Mesenchymal stem cell (in vitro differentiated cells and primary cell): ENCODE measurements at regions not wholly inside any gene's neighbourhood (a gene's known extent, or its start where the extent isn't known, plus 50 kb on each side); places are given as distances from the start of the nearest gene placed in this dataset.
"Not testable (repeated sequence)": the region's sequence is repeated elsewhere in the genome, so short reads cannot be mapped to it uniquely, and the experiment has no call there.

Experiments used
- DNase-seq: peaks from one replicate; pipeline ENCODE4 v3.0.0-alpha.2; 2013
- H2AFZ ChIP-seq: one replicate; pipeline ENCODE4 v1.6.1; 2013; ENCODE audit warnings: low read depth, mild to moderate bottlenecking, control low read depth, inconsistent platforms, low read length, moderate library complexity
- H2AK5ac ChIP-seq: 2 replicates; pipeline ENCODE4 v1.6.1; 2013; ENCODE audit warnings: low read length, moderate library complexity, mild to moderate bottlenecking, inconsistent platforms; ENCODE audit not compliant: severe bottlenecking
- H2BK120ac ChIP-seq: one replicate; pipeline ENCODE4 v1.6.1; 2013; ENCODE audit warnings: low read depth, mild to moderate bottlenecking, inconsistent platforms, low read length, moderate library complexity
- H2BK12ac ChIP-seq, 2 experiments: one replicate each; pipeline ENCODE4 v1.6.1; 2013; ENCODE audit warnings: inconsistent platforms in 2 of 2, low read length in 2 of 2, mild to moderate bottlenecking in 2 of 2, moderate library complexity in 2 of 2, control low read depth in 1 of 2
- H2BK15ac ChIP-seq: one replicate; pipeline ENCODE4 v1.6.1; 2013; ENCODE audit warnings: mild to moderate bottlenecking, low read depth, inconsistent platforms; ENCODE audit not compliant: poor library complexity, severe bottlenecking
- H2BK5ac ChIP-seq: 2 replicates; pipeline ENCODE4 v1.6.1; 2013; ENCODE audit warnings: low read depth, mild to moderate bottlenecking, low read length, control low read depth, inconsistent platforms; ENCODE audit not compliant: poor library complexity, severe bottlenecking
- H3K14ac ChIP-seq, 2 experiments: one replicate each; pipeline ENCODE4 v1.6.1; 2013; ENCODE audit warnings: inconsistent platforms in 2 of 2, low read length in 2 of 2, control low read depth in 1 of 2, mild to moderate bottlenecking in 1 of 2, moderate library complexity in 1 of 2
- H3K18ac ChIP-seq, 2 experiments: one replicate each; pipeline ENCODE4 v1.6.1; 2013; ENCODE audit warnings: inconsistent platforms in 2 of 2, low read length in 2 of 2, control low read depth in 1 of 2, low read depth in 1 of 2, mild to moderate bottlenecking in 1 of 2
- H3K23ac ChIP-seq, 2 experiments: one replicate each; pipeline ENCODE4 v1.6.1; 2013; ENCODE audit warnings: inconsistent platforms in 2 of 2, low read length in 2 of 2, mild to moderate bottlenecking in 2 of 2, moderate library complexity in 2 of 2, control low read depth in 1 of 2
- H3K27ac ChIP-seq: 2 replicates; pipeline ENCODE4 v1.5.1; 2013; ENCODE audit warnings: mild to moderate bottlenecking, moderate library complexity, low read length, control low read depth, inconsistent platforms; ENCODE audit not compliant: poor library complexity, severe bottlenecking
- H3K27me3 ChIP-seq, 2 experiments: 2 replicates each; pipeline versions ENCODE4 v1.6.1 to v1.7.0; 2013; ENCODE audit warnings: low read length in 2 of 2, mild to moderate bottlenecking in 2 of 2, moderate library complexity in 2 of 2, control low read depth in 1 of 2, inconsistent platforms in 1 of 2; ENCODE audit not compliant: control insufficient read depth in 1 of 2, insufficient read depth in 1 of 2
- H3K36me3 ChIP-seq, 2 experiments: 2 replicates each; pipeline versions ENCODE4 v1.6.1 to v1.7.0; 2013; ENCODE audit warnings: low read length in 2 of 2, control low read depth in 1 of 2, inconsistent platforms in 1 of 2, low read depth in 1 of 2, mild to moderate bottlenecking in 1 of 2; ENCODE audit not compliant: insufficient read depth in 2 of 2, control insufficient read depth in 1 of 2
- H3K4ac ChIP-seq, 2 experiments: one replicate each; pipeline ENCODE4 v1.6.1; 2013; ENCODE audit warnings: inconsistent platforms in 2 of 2, low read length in 2 of 2, mild to moderate bottlenecking in 2 of 2, moderate library complexity in 2 of 2, control low read depth in 1 of 2, low read depth in 1 of 2
- H3K4me1 ChIP-seq: 2 replicates; pipeline ENCODE4 v1.6.1; 2013; ENCODE audit warnings: low read depth, low read length, control low read depth; ENCODE audit not compliant: control insufficient read depth, insufficient read depth
- H3K4me2 ChIP-seq: 2 replicates; pipeline ENCODE4 v1.6.1; 2013; ENCODE audit warnings: low read length, mild to moderate bottlenecking, inconsistent platforms; ENCODE audit not compliant: poor library complexity, severe bottlenecking
- H3K4me3 ChIP-seq, 2 experiments: 2 replicates each; pipeline versions ENCODE4 v1.5.1 to v1.7.0; 2013; ENCODE audit warnings: low read length in 2 of 2, mild to moderate bottlenecking in 2 of 2, control low read depth in 1 of 2, low read depth in 1 of 2; ENCODE audit not compliant: insufficient read depth in 1 of 2
- H3K79me1 ChIP-seq: replicated peaks from 2 replicates; pipeline ENCODE4 v1.6.1; 2013; ENCODE audit warnings: mild to moderate bottlenecking, control low read depth, low read length, inconsistent platforms; ENCODE audit not compliant: poor library complexity, severe bottlenecking
- H3K9ac ChIP-seq: 2 replicates; pipeline ENCODE4 v1.7.0; 2013; ENCODE audit warnings: mild to moderate bottlenecking, low read length, moderate library complexity
- H3K9me3 ChIP-seq: 2 replicates; pipeline ENCODE4 v1.7.0; 2013; ENCODE audit warnings: mild to moderate bottlenecking, low read length; ENCODE audit not compliant: control insufficient read depth
- H4K8ac ChIP-seq: one replicate; pipeline ENCODE4 v1.6.1; 2013; ENCODE audit warnings: inconsistent platforms, mild to moderate bottlenecking, low read length, moderate library complexity
- H4K91ac ChIP-seq: one replicate; pipeline ENCODE4 v1.6.1; 2013; ENCODE audit warnings: mild to moderate bottlenecking, low read length, inconsistent platforms
- WGBS: methylation state at CpG from one replicate; pipeline ENCODE4 v1.1.7; 2013; ENCODE audit warnings: mixed read lengths; 5-methylcytosine and 5-hydroxymethylcytosine counted together

DNA sequence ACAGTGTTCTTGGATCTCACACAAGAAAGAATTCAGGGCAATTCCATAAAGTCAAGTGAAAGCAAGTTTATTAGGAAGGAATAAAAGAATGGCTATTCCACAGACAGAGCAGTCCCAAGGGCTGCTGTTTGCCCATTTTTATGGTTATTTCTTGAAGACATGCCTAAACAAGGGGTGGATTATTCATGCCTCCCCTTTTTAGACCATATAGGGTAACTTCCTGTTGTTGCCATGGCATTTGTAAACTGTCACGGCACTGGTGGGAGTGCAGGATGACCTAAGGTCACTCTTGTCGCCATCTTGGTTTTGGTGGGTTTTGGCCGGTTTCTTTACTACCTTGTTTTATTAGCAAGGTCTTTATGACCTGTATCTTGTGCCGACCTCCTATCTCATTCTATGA is 219.6 kb downstream of the RAB11FIP4 start:
- not testable (repeated sequence) for H2BK12ac ChIP-seq, H2BK120ac ChIP-seq, H3K14ac ChIP-seq, H3K4me1 ChIP-seq, H4K8ac ChIP-seq, H2BK5ac ChIP-seq, H3K4me2 ChIP-seq, H3K27me3 ChIP-seq, H3K4me3 ChIP-seq, H3K4ac ChIP-seq, DNase-seq, H2BK15ac ChIP-seq, H2AK5ac ChIP-seq, H3K9me3 ChIP-seq, H4K91ac ChIP-seq, H3K79me1 ChIP-seq, H3K18ac ChIP-seq, H3K27ac ChIP-seq, H3K9ac ChIP-seq, H2AFZ ChIP-seq, H3K23ac ChIP-seq
- H3K36me3 ChIP-seq: peaks cover 0 to 19% of the 10 kb centered on the region in 2 experiments
- 86% methylated on average over 4 of the region's 4 CpGs for WGBS

DNA sequence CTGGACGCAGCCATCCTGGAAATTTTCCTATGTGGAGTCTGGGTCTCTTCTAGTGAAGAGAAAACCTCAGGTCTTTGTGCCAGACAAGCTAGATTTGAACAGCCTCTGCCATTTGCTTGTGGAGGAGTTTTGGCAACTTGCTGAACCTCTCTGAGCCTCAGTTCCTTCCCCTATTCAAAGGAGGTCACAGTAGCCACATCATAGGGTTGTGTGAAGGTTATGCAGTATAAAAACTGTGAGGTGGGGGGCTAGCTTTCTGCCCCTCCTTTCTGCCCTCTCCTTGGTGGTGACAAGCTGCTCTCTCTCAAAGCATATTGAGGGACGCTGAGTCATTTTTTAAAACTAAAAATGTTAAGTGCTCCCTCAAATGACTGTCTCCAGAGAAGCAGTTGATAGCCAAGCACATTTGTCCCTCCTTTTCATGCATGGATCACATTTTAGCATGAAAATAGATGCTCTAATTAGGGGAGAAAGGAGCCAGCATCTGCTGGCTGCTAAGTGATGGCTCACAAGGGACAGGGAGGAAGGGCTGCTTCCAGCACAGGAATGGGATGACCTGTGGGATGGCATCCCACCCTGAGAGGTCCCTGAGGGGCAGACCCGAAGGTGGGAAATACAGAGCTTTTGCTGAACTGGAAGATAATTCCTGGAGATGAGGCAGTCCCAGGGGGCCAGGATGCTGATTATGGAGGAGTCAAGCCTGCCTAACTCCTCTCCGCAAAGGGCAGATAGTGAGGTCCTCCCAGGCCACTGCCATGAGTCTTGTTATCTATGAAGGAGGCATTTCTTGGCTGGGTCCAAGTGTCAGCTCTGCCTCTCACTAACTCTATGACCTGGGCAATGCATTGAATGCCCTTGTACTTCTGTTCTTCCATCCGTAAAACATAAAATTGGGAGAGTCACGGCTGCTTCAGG is 218.8 kb downstream of the RAB11FIP4 start:
- Histone ChIP-seq H3K4me2 (no peak overlapping the region), H3K14ac (no peak overlapping the region), H4K91ac (no peak overlapping the region), H3K18ac (no peak overlapping the region), H2BK120ac (no peak overlapping the region), H3K9ac (no peak overlapping the region), H3K79me1 (no peaks in the 10 kb centered on the region), H2BK5ac (no peak overlapping the region), H3K27ac (no peak overlapping the region), H2AFZ (no peak overlapping the region), H3K9me3 (no peaks in the 10 kb centered on the region), H3K23ac (no peak overlapping the region), H3K4ac (no peak overlapping the region), H2AK5ac (no peak overlapping the region), H3K4me3 (no peak overlapping the region), H3K4me1 (no peaks in the 10 kb centered on the region), H2BK12ac (no peak overlapping the region), H2BK15ac (no peak overlapping the region), H4K8ac (no peak overlapping the region), H3K27me3 (no peaks in the 10 kb centered on the region), H3K36me3 (peaks cover 0 to 19% of the 10 kb centered on the region in 2 experiments)
- 76% methylated on average over 6 of the region's 6 CpGs for WGBS
- no peak for DNase-seq

DNA sequence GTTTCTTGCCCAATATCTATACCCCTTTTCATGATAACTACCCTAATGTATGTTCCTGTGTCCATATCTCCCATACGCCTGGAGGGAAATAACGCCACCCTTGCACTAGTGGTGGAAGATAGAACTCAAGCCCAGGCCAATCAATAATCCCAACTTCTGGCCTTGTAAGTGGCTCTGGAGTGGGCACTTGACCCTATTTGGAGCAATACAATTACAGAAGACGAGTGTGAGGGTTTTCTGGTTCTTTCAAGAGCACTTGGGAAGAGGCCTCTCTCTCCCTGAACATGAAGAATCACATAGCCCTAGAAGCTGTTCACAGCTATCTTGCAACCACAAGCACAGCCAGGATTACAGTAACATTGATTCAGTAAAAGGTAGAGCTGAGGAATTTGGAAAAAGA is 217.9 kb downstream of the RAB11FIP4 start:
- H3K79me1 ChIP-seq: no peaks in the 10 kb centered on the region
- no peak overlapping the region for H2AFZ ChIP-seq
- no peak overlapping the region for H2AK5ac ChIP-seq
- no peak overlapping the region for H2BK120ac ChIP-seq
- H3K27me3 ChIP-seq: no peaks in the 10 kb centered on the region
- no peak overlapping the region for H3K18ac ChIP-seq
- H3K14ac ChIP-seq: no peak overlapping the region
- H2BK5ac ChIP-seq: no peak overlapping the region
- H3K4me3 ChIP-seq: no peak overlapping the region
- WGBS: 68% methylated on average over 3 of the region's 3 CpGs
- no peak overlapping the region for H4K91ac ChIP-seq
- no peak overlapping the region for H4K8ac ChIP-seq
- no peak overlapping the region for H3K4ac ChIP-seq
- H3K9me3 ChIP-seq: no peaks in the 10 kb centered on the region
- H2BK12ac ChIP-seq: no peak overlapping the region
- H3K27ac ChIP-seq: no peak overlapping the region
- peaks cover 0 to 18% of the 10 kb centered on the region in 2 experiments for H3K36me3 ChIP-seq
- H3K23ac ChIP-seq: no peak overlapping the region
- no peak overlapping the region for H3K4me2 ChIP-seq
- H3K4me1 ChIP-seq: no peaks in the 10 kb centered on the region
- peak; percentile 24 for DNase-seq
- no peak overlapping the region for H2BK15ac ChIP-seq
- H3K9ac ChIP-seq: no peak overlapping the region

DNA sequence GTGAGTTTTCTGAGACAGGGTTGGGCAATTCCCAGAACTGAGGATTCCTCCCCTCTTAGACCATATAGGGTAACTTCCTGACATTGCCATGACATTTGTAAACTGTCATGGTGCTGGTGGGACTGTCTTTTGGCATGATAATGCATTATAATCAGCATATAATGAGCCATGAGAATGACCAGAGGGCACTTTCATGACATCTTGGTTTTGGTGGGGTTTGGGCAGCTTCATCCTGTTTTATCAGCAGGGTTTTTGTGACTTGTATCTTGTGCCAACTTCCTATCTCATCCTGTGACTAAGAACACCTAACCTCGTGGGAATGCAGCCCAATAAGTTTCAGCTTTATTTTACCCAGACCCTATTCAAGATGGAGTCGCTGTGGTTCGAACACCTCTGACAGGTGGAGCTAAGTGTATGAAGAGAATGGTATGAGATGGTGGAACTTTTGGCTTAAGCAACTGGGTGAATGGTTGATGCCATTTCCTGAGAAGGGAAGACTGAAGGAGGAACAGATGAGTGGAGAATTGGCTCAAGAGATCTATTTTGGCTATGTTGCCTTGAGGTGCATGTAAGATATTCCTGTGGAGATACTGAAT is 217.3 kb downstream of the RAB11FIP4 start:
- H2BK15ac ChIP-seq: no peak overlapping the region
- no peak overlapping the region for H3K9ac ChIP-seq
- no peak overlapping the region for H3K23ac ChIP-seq
- H4K91ac ChIP-seq: no peak overlapping the region
- H3K9me3 ChIP-seq: no peaks in the 10 kb centered on the region
- 93% methylated on average over 3 of the region's 3 CpGs for WGBS
- no peak overlapping the region for H2BK12ac ChIP-seq
- no peak overlapping the region for H3K27ac ChIP-seq
- no peaks in the 10 kb centered on the region for H3K27me3 ChIP-seq
- H3K4ac ChIP-seq: no peak overlapping the region
- no peak overlapping the region for H3K18ac ChIP-seq
- H3K4me3 ChIP-seq: no peak overlapping the region
- no peak overlapping the region for H3K4me2 ChIP-seq
- H2AK5ac ChIP-seq: no peak overlapping the region
- H2AFZ ChIP-seq: no peak overlapping the region
- no peak overlapping the region for H3K14ac ChIP-seq
- H3K79me1 ChIP-seq: no peaks in the 10 kb centered on the region
- peaks cover 0 to 19% of the 10 kb centered on the region in 2 experiments for H3K36me3 ChIP-seq
- no peak for DNase-seq
- H3K4me1 ChIP-seq: no peaks in the 10 kb centered on the region
- H2BK5ac ChIP-seq: no peak overlapping the region
- H2BK120ac ChIP-seq: no peak overlapping the region
- no peak overlapping the region for H4K8ac ChIP-seq
